HG03558 (cell line): ENCODE measurements at regions not wholly inside any gene's neighbourhood (a gene's known extent, or its start where the extent isn't known, plus 50 kb on each side); places are given as distances from the start of the nearest gene placed in this dataset.

Experiments used
- ATAC-seq: cut with Tn5 transposase; IDR thresholded peaks from one replicate; pipeline ENCODE4 v1.9.1; 2021; ENCODE audit warnings: moderate number of reproducible peaks; ENCODE audit not compliant: unreplicated experiment; ENCODE audit errors: extremely low read depth

DNA sequence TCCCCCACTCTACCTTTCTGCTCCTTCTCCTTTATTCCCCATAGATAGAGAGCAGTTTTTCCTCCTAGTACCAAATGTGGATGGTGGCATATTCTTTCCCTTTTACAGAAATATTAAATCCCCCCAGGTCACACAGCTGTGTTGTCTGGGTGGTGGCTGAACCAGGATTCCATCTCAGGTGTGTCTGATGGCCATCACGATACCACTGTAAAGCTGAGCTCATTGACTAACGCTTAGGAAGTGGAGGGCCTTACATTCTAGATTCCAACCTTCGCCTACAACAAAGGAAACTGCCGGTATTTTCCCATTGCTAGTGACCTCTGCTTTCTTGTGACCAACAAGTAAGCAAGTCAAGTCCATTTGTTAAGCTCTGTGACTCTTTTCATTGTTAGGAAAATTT lies 131.9 kb upstream of the KLF4 start:
- ATAC-seq, result no peak

DNA sequence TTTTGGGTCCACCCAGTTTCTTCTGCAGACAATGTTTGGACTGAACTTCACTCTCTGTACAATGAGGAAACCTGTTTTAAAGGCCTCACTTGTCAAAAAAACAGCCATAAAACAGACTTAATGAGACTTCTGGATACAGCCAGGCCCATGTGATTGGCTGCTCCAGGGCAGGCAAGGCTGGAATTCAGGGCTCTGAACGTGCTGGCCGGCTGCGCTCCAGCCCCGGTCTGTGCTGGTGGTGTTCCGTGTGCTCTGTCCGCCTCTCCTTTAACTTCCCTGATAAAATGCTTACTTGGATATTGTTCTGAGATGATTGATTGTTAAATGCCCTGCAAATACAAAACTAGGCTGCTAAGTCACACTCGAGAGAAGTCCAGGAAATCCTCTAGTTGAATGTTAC lies 131.2 kb upstream of the KLF4 start:
- no peak for ATAC-seq

DNA sequence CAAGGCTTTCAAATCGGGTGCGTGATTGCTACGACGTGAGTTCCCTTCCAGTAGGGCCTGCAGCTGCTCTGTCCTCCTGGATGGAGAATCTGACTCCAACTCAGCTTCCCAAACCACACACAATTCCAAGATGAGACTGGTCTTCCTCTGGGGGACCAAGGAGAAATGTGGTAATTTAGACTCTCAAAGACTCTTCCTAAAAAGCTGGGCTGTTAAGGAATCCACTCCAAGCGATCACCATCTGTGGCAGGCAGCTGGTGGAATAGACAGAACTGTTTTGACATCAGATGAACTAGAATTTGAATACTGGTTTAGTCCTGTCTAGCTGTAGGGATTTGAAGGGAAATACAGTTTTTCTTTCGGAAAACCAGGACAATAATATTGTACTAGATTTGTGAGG lies 130.7 kb upstream of the KLF4 start:
- ATAC-seq, result no peak

DNA sequence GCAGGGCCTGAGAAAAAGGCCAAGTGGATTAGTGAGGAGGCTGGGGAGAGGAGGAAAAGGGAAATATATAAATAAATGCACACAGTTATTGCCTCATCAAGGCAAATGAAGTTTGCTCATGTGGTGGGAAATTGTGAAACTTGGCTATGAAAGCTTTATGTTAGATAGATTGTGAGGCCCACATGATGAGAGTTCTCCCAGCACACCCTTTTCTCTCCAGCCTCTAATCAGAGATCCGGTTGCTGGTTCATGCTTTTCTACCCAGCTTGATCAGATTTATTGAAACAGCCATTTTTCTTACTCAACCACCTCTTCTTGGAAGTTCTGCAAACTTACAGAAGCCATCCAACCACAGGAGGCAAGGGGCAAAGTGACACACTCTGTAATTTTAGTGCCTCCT lies 125.8 kb upstream of the KLF4 start:
- ATAC-seq, result no peak

DNA sequence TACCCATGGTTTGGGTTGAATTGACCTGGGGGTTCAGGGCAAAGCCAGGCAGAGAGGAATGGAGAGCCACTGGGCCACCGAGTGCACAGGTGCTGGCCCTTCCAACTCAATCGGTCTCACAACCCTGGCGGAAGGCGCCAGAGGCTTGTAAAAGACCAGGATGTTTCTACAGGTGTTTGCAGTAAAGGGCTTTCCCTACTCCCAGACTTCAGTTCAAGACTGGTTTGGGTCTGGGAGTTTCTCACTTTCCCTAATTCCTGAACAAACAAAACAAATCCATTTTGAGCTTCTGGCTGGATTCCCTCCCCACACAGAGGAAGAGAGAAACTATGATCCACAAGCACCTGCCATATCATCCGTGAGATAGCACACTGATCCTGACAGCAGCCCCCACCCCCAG lies 125.2 kb upstream of the KLF4 start:
- no peak for ATAC-seq

DNA sequence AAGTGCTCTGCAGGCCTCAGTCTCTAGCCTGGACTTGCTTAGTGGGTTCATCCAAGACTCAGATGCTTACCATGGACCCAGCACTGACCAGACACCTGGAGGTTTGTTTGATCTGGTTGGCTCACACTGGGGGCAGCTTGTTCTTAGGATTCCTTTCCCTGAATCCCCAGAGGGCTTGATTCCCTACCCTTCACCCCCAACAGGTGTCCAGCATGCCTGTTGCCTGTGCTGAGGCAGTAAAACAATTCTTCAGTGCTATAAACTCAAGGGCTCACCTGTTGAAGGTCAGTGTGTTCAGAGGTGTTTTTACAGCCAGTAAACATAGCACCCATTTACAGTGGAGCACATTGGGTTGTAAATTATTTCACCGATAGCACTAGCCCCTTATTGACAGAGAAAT lies 123.8 kb upstream of the KLF4 start:
- ATAC-seq, result no peak

DNA sequence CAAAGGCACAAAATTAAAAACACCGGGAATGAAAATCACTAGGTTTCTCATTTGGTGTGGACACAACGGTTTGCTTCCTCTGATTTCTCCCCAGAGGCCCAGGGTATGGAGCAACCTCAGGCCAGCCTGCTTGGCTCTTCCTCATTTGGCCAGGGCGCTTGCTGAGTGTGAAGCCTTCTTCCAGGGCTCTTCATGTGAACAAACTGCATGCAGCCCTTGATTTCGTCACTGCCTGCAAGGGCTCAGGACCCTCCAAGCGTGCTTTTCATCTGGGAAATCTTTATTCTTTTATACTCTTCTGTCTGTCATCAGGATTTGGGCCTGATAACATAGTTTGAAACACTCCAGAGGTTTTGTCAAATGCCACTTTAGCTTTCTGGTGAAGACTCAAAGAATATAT lies 122.6 kb upstream of the KLF4 start:
- ATAC-seq, result no peak

DNA sequence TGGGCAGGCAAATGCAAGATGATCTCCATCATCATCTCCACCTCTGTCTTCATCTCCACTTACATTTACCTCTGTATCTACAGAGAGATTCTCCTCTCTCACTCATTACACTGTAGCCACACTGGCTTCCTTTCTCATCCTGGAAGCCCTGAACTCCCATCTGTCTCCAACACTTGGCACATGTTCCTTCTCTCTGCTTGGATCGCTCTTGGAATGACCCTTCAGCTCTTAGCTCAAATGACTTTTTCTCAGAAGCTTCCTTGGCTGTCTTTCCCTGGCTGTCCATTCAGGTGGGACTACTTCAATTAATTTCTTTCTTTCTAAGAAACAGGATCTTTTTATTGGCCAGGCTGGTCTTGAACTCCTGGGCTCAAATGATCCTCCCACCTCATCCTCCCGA lies 120.0 kb upstream of the KLF4 start:
- ATAC-seq, result no peak

DNA sequence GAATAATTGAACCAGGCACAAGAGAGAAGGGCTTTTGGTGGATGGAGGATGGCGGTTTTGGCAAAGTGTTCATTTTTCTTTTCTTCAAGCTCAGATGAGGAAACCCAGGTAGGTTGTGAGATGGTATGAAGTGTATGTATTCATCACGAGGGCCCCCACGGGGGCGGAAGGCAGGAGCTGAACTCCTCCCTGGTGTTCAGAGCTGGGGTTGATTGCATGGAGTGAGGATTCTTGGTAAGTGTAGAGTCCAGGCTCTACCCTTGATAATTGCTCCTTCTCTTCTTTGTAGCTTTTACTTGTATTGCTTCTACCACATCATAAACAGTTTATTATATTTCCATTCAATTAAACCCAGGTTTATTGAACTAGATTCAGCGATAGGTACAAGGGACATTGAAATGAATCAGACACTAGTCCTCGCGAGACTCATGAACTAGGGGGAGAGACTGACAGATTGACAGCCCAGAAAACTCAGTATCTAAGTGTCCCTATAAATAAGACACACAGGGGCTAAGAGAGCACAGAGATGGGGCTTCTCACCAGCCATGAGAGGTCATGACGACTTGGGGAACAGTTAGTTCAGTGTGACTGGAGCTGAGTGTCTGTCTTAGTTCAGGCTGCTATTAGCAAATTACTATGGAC lies 116.7 kb upstream of the KLF4 start:
- ATAC-seq, result no peak

DNA sequence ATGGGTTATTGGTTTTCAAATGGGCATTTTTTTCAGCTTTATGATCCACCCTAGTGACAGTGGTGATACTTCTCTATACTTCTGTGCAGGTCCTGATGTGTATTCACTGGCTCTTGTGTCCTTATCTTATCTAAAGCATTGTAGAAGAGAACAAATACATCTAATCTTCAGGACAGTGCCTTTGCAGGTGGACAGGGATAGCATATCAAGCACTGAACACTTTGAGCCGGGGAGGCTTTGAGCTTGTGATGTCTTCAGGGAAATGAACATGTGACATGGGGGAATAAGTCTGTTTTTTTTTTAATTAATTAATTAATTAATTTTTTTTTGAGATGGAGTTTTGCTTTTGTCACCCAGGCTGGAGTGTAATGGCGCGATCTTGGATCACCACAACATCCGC lies 115.5 kb upstream of the KLF4 start:
- ATAC-seq, result no peak

DNA sequence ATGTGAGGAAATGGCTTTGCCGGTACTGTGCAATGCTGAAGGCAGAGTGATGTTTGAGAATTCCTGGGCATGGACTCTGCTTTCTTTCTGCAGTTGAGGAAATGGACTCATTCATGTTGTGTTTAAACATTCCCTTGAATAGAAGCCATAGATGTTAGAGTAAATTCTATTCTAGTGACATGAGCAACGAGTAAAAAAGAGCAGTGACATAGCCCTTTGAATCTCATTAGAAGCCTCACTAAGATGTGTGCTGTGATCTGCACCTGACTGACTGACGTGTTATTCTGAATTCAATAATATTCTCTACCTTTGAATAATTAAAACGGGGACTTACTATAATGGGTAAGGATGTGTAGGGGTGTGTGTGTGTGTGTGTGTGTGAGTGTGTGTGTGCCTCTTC lies 113.7 kb upstream of the KLF4 start:
- ATAC-seq, result no peak

DNA sequence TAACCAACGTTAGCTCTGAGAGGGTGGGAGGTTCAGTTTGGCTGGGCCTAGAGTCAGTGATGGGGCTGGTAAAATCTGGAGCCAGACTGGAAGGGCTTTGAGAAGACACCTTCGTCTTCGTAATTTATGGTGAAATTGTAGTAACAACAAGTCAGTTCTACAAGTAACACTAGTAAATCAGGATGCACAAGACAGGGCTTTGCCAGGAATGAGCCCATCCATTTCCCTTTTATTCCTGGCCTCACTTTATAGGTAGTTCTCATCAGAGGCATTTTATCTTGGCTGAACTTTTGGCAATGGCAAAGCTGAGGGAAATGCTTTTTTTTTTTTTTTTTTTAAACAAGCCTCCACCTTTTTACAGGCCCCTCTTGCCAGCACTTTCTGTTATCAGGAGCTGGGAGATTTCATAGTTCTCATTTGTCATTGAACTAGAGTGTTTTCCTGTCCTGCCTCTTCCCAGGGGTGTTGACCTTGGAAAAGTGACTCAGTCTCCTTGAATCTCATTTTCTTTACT lies 110.5 kb upstream of the KLF4 start:
- no peak for ATAC-seq

DNA sequence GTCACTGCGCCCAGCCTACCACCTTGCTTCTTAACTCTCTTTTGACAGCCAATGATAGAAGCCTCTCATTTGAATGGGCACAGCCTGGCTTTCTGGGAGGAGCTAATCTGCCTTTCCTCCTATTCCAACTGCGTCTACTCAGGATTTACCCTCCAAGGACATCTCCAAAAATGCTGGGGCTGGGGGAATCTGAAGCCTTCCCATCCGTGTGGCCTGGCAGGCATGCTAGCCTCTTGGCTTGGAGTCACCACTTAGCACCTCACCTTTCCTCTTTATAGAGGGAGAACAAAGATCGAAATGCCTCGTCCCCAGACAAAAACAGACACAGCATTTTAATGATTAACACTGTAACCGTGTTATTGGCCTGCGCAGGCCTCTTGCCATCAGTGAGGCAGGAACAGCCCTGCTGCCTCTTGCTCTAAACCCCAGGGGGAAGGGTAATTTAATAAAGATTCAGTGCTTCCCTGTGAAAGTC lies 108.2 kb upstream of the KLF4 start:
- no peak for ATAC-seq

DNA sequence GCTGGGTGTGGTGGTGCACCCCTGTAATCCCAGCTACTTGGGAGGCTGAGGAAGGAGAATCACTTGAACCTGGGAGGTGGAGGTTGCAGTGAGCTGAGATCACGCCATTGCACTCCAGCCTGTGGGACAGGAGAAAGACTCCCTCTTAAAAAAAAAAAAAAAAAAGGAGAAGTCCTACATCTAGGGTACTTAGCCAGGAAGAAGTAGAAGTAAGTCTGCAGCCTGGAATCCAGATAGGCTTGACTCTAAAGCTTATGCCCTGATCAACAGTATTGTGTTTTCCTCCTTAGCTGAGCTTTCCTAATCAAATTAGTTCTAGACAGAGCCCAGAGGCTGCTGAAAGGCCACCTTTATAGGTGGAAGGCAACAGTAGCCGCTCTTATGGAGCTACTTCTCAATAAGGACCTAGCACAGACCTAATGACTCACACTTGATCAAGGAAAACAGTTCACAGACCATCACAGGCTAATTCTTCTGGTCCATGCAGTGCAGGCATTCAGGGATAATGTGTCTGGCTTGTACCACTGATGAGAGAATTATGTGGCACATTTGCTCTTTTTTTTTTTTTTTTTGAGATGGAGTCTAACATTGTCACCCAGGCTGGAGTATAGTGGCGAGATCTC lies 105.5 kb upstream of the KLF4 start:
- no peak for ATAC-seq

DNA sequence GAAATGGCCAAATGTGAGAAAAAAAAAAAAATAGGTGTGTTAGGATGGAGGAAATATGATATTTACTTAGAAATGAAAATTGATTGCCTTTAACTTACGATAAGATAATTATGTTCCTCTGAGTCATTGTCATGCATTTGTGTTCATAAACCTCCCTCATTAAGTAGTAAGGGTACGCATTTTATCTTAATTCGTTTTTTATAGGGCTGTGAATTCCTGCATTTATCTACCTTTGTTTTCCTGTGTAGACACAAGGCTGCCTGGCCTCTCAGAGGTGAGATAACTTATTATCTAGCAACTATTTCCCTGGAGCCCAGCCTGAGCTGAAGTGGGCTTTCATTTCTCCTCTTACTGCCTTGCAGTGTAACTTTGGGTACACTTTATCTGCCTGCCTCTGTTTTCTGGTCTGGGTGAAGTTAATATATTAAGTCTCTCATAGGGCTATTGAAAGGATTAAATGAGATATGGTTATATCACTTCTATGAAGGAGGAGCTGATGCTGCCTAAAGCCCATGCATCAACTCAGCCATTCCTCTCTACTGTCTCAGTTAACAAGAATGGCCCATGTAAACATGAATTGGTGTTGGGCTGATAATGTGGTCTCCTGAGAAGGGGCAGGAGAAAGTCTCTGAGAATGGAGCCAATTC lies 103.8 kb upstream of the KLF4 start:
- no peak for ATAC-seq

DNA sequence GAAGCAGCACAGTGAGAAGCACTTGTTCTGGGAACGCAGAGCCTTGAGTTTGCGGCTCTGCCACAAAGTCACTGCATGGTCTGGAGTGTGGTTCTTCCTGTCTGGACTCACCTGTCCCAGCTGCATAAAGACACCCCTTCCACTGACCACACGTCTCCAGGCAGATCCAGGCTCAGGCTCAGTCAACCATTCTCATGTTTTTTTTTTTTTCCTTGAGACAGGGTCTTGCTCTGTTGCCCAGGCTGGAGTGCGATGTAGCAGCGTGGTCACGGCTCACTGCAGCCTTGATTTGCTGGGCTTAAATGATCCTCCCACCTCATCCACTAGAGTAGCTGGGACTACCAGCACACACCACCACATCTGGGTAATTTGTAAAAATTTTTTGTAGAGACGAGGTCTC lies 102.9 kb upstream of the KLF4 start:
- ATAC-seq, result no peak

DNA sequence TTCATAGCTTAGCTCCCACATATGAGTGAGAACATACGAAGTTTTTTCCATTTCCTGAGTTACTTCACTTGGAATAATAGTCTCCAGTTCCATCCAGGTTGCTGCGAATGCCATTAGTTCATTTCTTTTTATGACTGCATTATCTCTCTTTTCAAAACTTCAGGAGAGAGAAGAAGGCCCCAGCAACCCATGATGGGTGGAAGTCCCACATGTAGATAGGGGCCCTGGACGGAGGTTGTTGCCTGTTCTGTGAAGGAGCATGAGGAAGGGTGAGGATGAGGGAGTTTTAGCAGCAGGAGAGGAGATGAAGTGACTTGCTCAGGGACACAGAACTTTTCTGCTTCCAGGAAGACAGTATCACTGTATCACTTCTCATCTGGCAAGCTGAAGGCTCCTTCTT lies 102.2 kb upstream of the KLF4 start:
- ATAC-seq, result no peak

DNA sequence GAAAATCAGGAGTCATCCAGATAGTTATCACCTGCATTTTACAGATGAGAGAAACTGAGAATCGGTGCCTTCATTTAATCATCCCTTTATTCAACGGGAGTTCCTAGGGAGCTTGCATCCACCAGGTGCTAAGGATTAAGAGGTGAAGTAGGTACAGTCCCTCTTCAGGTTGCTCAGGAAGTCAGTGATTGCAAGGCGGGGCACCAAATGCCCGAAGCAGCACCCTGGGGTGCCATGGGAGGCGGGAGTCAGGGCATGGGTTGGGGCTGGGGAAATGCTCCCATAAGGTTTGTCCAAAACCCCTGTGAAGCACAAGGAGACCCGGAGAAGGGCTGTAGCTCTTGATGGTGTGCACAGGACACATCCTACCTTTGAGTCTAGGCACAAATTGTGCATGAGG lies 98.8 kb upstream of the KLF4 start:
- ATAC-seq, result no peak

DNA sequence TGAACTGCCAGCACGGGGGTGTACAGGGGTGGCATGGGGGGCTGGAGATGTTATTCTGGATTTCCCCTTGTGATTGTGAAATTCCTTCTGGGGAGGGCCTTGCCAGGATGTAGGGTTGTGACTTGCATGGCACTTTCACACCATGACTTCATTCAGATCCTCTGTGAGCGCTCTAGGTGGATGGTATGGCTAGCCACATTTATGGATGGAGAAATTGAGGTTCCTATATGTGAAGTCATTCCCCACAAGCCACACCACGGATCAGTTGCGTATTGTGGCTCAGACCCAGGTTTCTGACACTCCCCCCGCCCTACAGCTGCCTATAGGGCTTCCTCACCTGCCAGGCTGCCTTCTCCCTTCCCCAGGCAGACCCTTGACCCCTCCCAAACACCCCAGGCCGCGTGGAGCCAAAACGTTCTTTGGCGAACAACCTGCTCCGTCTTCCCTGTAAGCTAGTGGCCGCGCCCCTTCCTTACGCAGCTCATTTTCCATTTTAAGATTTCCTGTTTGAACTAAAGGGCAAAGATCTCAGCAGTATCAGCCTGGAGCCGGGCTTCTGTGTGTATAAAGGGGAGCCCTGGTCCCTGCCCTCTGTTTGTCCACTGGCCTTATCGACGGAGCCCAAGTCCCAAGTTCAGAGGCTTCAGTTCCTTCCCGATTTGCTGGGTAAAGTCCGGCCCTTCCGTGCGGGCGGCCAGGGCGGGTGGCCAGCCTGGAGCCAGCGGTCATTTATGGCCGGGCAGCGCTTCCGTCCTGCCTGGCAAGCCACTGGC lies 97.8 kb upstream of the KLF4 start:
- no peak for ATAC-seq

DNA sequence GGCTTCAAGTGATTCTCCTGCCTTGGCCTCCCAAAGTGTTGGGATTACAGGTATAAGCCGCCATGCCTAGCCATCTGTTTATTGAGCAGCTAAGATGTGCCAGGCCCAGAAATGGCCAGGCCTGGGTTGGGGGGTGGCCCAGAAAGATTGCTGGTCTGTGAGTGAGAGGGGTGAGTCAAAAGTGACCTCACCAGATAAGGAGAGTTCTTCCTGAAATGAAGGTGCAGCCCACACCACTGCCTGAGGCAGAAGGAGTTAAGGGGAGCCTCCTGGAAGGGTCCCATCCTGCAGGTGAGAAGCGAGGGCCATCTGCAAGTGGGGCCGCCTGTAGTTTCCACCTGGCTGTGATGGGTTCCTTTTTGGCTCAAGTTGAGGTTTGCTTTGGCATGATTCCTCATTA lies 96.9 kb upstream of the KLF4 start:
- ATAC-seq, result no peak

DNA sequence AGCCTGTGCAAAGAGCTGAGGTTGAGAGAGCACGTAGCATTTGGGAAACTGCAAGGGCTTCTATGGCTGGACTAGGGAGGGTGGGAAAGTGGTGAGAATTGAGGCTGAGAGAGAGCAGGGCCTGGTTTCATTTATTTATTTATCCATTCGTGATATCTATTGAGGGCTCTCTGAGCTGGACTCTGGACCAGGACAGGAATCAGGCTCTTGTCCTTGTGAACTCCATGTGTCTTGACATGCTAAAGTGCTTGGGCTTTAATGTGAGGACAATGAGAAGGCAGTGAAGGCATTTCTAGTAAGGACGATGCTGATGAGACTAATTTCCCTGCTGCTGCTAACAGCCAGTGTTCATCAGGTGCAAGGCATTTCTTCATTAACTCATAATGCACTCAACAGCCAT lies 95.9 kb upstream of the KLF4 start:
- no peak for ATAC-seq
